H9 (cell line): ENCODE measurements at regions not wholly inside any gene's neighbourhood (a gene's known extent, or its start where the extent isn't known, plus 50 kb on each side); places are given as distances from the start of the nearest gene placed in this dataset.

Experiments used
- DNase-seq: peaks from one replicate; pipeline ENCODE4 v3.0.0-alpha.2; 2017
- H2AFZ ChIP-seq: one replicate; pipeline ENCODE4 v1.6.1; 2013; ENCODE audit warnings: mild to moderate bottlenecking, low read length, control low read depth, moderate library complexity
- H2AK5ac ChIP-seq: 2 replicates; pipeline ENCODE4 v1.6.1; 2013; ENCODE audit warnings: low read length, control low read depth, mixed read lengths; ENCODE audit not compliant: insufficient read length
- H2BK120ac ChIP-seq: one replicate; pipeline ENCODE4 v1.6.1; 2013; ENCODE audit warnings: low read depth, mild to moderate bottlenecking, low read length, control low read depth, inconsistent platforms; ENCODE audit not compliant: poor library complexity, severe bottlenecking
- H2BK12ac ChIP-seq: 2 replicates; pipeline ENCODE4 v1.6.1; 2013; ENCODE audit warnings: low read length, control low read depth, mixed read lengths, low read depth; ENCODE audit not compliant: insufficient read length
- H2BK15ac ChIP-seq: 2 replicates; pipeline ENCODE4 v1.6.1; 2013; ENCODE audit warnings: low read depth, low read length, control low read depth
- H2BK20ac ChIP-seq: one replicate; pipeline ENCODE4 v1.6.1; 2013; ENCODE audit warnings: low read depth, mild to moderate bottlenecking, low read length, control low read depth, inconsistent platforms; ENCODE audit not compliant: poor library complexity, severe bottlenecking
- H2BK5ac ChIP-seq: 2 replicates; pipeline ENCODE4 v1.6.1; 2013; ENCODE audit warnings: low read length, control low read depth, mixed read lengths; ENCODE audit not compliant: insufficient read length
- H3K14ac ChIP-seq: 2 replicates; pipeline ENCODE4 v1.6.1; 2013; ENCODE audit warnings: low read length, control low read depth; ENCODE audit not compliant: insufficient read depth
- H3K18ac ChIP-seq: 2 replicates; pipeline ENCODE4 v1.6.1; 2013; ENCODE audit warnings: low read depth, mild to moderate bottlenecking, mixed read lengths, low read length, control low read depth; ENCODE audit not compliant: insufficient read length
- H3K23ac ChIP-seq: 2 replicates; pipeline ENCODE4 v1.6.1; 2013; ENCODE audit warnings: low read length, control low read depth, mixed read lengths, low read depth; ENCODE audit not compliant: insufficient read length
- H3K23me2 ChIP-seq: 2 replicates; pipeline ENCODE4 v1.6.1; 2013; ENCODE audit warnings: low read depth, mild to moderate bottlenecking, mixed read lengths, low read length, control low read depth; ENCODE audit not compliant: insufficient read length, poor library complexity, severe bottlenecking
- H3K27ac ChIP-seq: 2 replicates; pipeline ENCODE4 v1.5.1; 2013; ENCODE audit warnings: low read length, control low read depth, mixed read lengths, low read depth; ENCODE audit not compliant: insufficient read length
- H3K27me3 ChIP-seq: 2 replicates; pipeline ENCODE4 v1.6.1; 2013; ENCODE audit warnings: low read length, control low read depth, inconsistent platforms; ENCODE audit not compliant: insufficient read depth
- H3K4ac ChIP-seq: 2 replicates; pipeline ENCODE4 v1.6.1; 2013; ENCODE audit warnings: low read depth, mild to moderate bottlenecking, control low read depth, inconsistent platforms, low read length, moderate library complexity
- H3K4me1 ChIP-seq: 2 replicates; pipeline ENCODE4 v1.6.1; 2013; ENCODE audit warnings: low read length, control low read depth, inconsistent platforms; ENCODE audit not compliant: insufficient read depth
- H3K4me2 ChIP-seq: 2 replicates; pipeline ENCODE4 v1.6.1; 2013; ENCODE audit warnings: low read length, control low read depth, mixed read lengths; ENCODE audit not compliant: insufficient read length, insufficient read depth
- H3K56ac ChIP-seq: 2 replicates; pipeline ENCODE4 v1.6.1; 2013; ENCODE audit warnings: low read depth, mild to moderate bottlenecking, mixed read lengths, low read length, control low read depth; ENCODE audit not compliant: insufficient read length
- H3K79me1 ChIP-seq: 2 replicates; pipeline ENCODE4 v1.6.1; 2013; ENCODE audit warnings: low read depth, mild to moderate bottlenecking, moderate library complexity, low read length, control low read depth, inconsistent platforms; ENCODE audit not compliant: insufficient read depth, poor library complexity, severe bottlenecking
- H3K79me2 ChIP-seq: 2 replicates; pipeline ENCODE4 v1.6.1; 2013; ENCODE audit warnings: low read length, control low read depth, inconsistent platforms; ENCODE audit not compliant: insufficient read depth
- H3K9ac ChIP-seq: 2 replicates; pipeline ENCODE4 v1.6.1; 2013; ENCODE audit warnings: low read length, control low read depth, mixed read lengths; ENCODE audit not compliant: insufficient read length; ENCODE audit errors: extremely low read depth
- H3K9me3 ChIP-seq: one replicate; pipeline ENCODE4 v1.6.1; 2013; ENCODE audit warnings: low read depth, low read length, inconsistent platforms; ENCODE audit not compliant: control insufficient read depth
- H3T11ph ChIP-seq: one replicate; pipeline ENCODE4 v1.6.1; 2013; ENCODE audit warnings: mild to moderate bottlenecking, low read length, control low read depth, inconsistent platforms
- H4K20me1 ChIP-seq: one replicate; pipeline ENCODE4 v1.6.1; 2013; ENCODE audit not compliant: control insufficient read depth, insufficient read length, insufficient read depth
- H4K5ac ChIP-seq: 2 replicates; pipeline ENCODE4 v1.6.1; 2013; ENCODE audit warnings: low read depth, mild to moderate bottlenecking, mixed read lengths, low read length, control low read depth; ENCODE audit not compliant: insufficient read length
- H4K8ac ChIP-seq: replicated peaks from 2 replicates; pipeline ENCODE4 v1.6.1; 2013; ENCODE audit warnings: low read length, control low read depth, mixed read lengths, low read depth; ENCODE audit not compliant: insufficient read length
- H4K91ac ChIP-seq: 2 replicates; pipeline ENCODE4 v1.6.1; 2013; ENCODE audit warnings: low read depth, mild to moderate bottlenecking, moderate library complexity, mixed read lengths, low read length, control low read depth; ENCODE audit not compliant: insufficient read length
- H3K27ac Mint-ChIP-seq, 3 experiments: 2 replicates in 2 of 3; 3 replicates in 1 of 3; pipeline ENCODE4 v1.8.0; 2020 to 2021; ENCODE audit warnings: mixed read lengths in 3 of 3, mild to moderate bottlenecking in 1 of 3, moderate library complexity in 1 of 3
- H3K27me3 Mint-ChIP-seq: 2 replicates; pipeline ENCODE4 v1.8.0; 2021; ENCODE audit warnings: low read depth, mild to moderate bottlenecking, moderate library complexity, mixed read lengths
- H3K36me3 Mint-ChIP-seq, 3 experiments: 2 replicates in 2 of 3; 3 replicates in 1 of 3; pipeline ENCODE4 v1.8.0; 2020 to 2021; ENCODE audit warnings: low read depth in 3 of 3, mixed read lengths in 3 of 3; ENCODE audit not compliant: insufficient read depth in 1 of 3
- H3K4me1 Mint-ChIP-seq, 2 experiments: 2 replicates each; pipeline ENCODE4 v1.8.0; 2020; ENCODE audit warnings: mixed read lengths in 2 of 2
- H3K4me3 Mint-ChIP-seq, 2 experiments: 2 replicates in 1 of 2; 3 replicates in 1 of 2; pipeline ENCODE4 v1.8.0; 2020 to 2021; ENCODE audit warnings: mild to moderate bottlenecking in 2 of 2, mixed read lengths in 2 of 2, moderate library complexity in 1 of 2
- H3K9me3 Mint-ChIP-seq, 2 experiments: 2 replicates in 1 of 2; 3 replicates in 1 of 2; pipeline ENCODE4 v1.8.0; 2020; ENCODE audit warnings: mild to moderate bottlenecking in 2 of 2, mixed read lengths in 2 of 2, moderate library complexity in 1 of 2
- CTCF ChIP-seq: fragments of 200-600 bp; sonication (generic); conservative IDR thresholded peaks from 3 replicates; pipeline ENCODE4 v1.8.0; 2021; ENCODE audit warnings: antibody characterized with exemption, mild to moderate bottlenecking
- WGBS: extraction: QIAGEN DNeasy Blood & Tissue Kit; methylation state at CpG from one replicate; pipeline ENCODE4 v1.1.7; 2013; ENCODE audit warnings: missing lambda C conversion rate, low lambda C conversion rate, mixed read lengths; ENCODE audit not compliant: insufficient read length; ENCODE audit errors: extremely low coverage; 5-methylcytosine and 5-hydroxymethylcytosine counted together

GRCh38 chr3:118445036-118445435 lies 589.6 kb downstream of the IGSF11 start:
- WGBS: no CpG with 5 or more reads among the region's 6 CpGs
- no peaks in the 10 kb centered on the region for H3K79me2 ChIP-seq
- Mint-ChIP-seq H3K9me3 (no peaks in the 10 kb centered on the region; a peak in 2 of 5 replicates), H3K36me3 (no peaks in the 10 kb centered on the region), H3K27ac (no peak overlapping the region), H3K27me3 (no peaks in the 10 kb centered on the region), H3K4me3 (no peak overlapping the region), H3K4me1 (no peaks in the 10 kb centered on the region)
- H3K27me3 ChIP-seq: no peaks in the 10 kb centered on the region
- H3K4me1 ChIP-seq: no peaks in the 10 kb centered on the region
- no peak overlapping the region for H3K4me2 ChIP-seq
- no peak overlapping the region for H3K27ac ChIP-seq
- no peaks in the 10 kb centered on the region for H3K9me3 ChIP-seq
- no peak overlapping the region for H3K9ac ChIP-seq
- H2AFZ ChIP-seq: no peak overlapping the region
- no peaks in the 10 kb centered on the region for H4K20me1 ChIP-seq
- no peak overlapping the region for H2AK5ac ChIP-seq
- no peak overlapping the region for H3K23ac ChIP-seq
- H3T11ph ChIP-seq: no peak overlapping the region
- no peak for TF ChIP-seq CTCF
- H3K4ac ChIP-seq: no peak overlapping the region
- H2BK120ac ChIP-seq: no peak overlapping the region
- no peak overlapping the region for H3K18ac ChIP-seq
- no peaks in the 10 kb centered on the region for H3K79me1 ChIP-seq
- DNase-seq: no peak
- no peak overlapping the region for H2BK20ac ChIP-seq
- no peak overlapping the region for H3K56ac ChIP-seq
- H3K14ac ChIP-seq: no peak overlapping the region
- no peak overlapping the region for H4K5ac ChIP-seq
- H2BK12ac ChIP-seq: no peak overlapping the region
- no peaks in the 10 kb centered on the region for H3K23me2 ChIP-seq
- no peak overlapping the region for H2BK15ac ChIP-seq
- no peak overlapping the region for H4K91ac ChIP-seq
- H2BK5ac ChIP-seq: no peak overlapping the region
- no peak overlapping the region for H4K8ac ChIP-seq
